Mesenchymal stem cell (in vitro differentiated cells and primary cell): ENCODE measurements at regions not wholly inside any gene's neighbourhood (a gene's known extent, or its start where the extent isn't known, plus 50 kb on each side); places are given as distances from the start of the nearest gene placed in this dataset.

Experiments
- DNase-seq: peaks from one replicate; pipeline ENCODE4 v3.0.0-alpha.2; 2013
- H2AFZ ChIP-seq: one replicate; pipeline ENCODE4 v1.6.1; 2013; ENCODE audit warnings: low read depth, mild to moderate bottlenecking, control low read depth, inconsistent platforms, low read length, moderate library complexity
- H2AK5ac ChIP-seq: 2 replicates; pipeline ENCODE4 v1.6.1; 2013; ENCODE audit warnings: low read length, moderate library complexity, mild to moderate bottlenecking, inconsistent platforms; ENCODE audit not compliant: severe bottlenecking
- H2BK120ac ChIP-seq: one replicate; pipeline ENCODE4 v1.6.1; 2013; ENCODE audit warnings: low read depth, mild to moderate bottlenecking, inconsistent platforms, low read length, moderate library complexity
- H2BK12ac ChIP-seq, 2 experiments: one replicate each; pipeline ENCODE4 v1.6.1; 2013; ENCODE audit warnings: inconsistent platforms in 2 of 2, low read length in 2 of 2, mild to moderate bottlenecking in 2 of 2, moderate library complexity in 2 of 2, control low read depth in 1 of 2
- H2BK15ac ChIP-seq: one replicate; pipeline ENCODE4 v1.6.1; 2013; ENCODE audit warnings: mild to moderate bottlenecking, low read depth, inconsistent platforms; ENCODE audit not compliant: poor library complexity, severe bottlenecking
- H2BK5ac ChIP-seq: 2 replicates; pipeline ENCODE4 v1.6.1; 2013; ENCODE audit warnings: low read depth, mild to moderate bottlenecking, low read length, control low read depth, inconsistent platforms; ENCODE audit not compliant: poor library complexity, severe bottlenecking
- H3K14ac ChIP-seq, 2 experiments: one replicate each; pipeline ENCODE4 v1.6.1; 2013; ENCODE audit warnings: inconsistent platforms in 2 of 2, low read length in 2 of 2, control low read depth in 1 of 2, mild to moderate bottlenecking in 1 of 2, moderate library complexity in 1 of 2
- H3K18ac ChIP-seq, 2 experiments: one replicate each; pipeline ENCODE4 v1.6.1; 2013; ENCODE audit warnings: inconsistent platforms in 2 of 2, low read length in 2 of 2, control low read depth in 1 of 2, low read depth in 1 of 2, mild to moderate bottlenecking in 1 of 2
- H3K23ac ChIP-seq, 2 experiments: one replicate each; pipeline ENCODE4 v1.6.1; 2013; ENCODE audit warnings: inconsistent platforms in 2 of 2, low read length in 2 of 2, mild to moderate bottlenecking in 2 of 2, moderate library complexity in 2 of 2, control low read depth in 1 of 2
- H3K27ac ChIP-seq: 2 replicates; pipeline ENCODE4 v1.5.1; 2013; ENCODE audit warnings: mild to moderate bottlenecking, moderate library complexity, low read length, control low read depth, inconsistent platforms; ENCODE audit not compliant: poor library complexity, severe bottlenecking
- H3K27me3 ChIP-seq, 2 experiments: 2 replicates each; pipeline versions ENCODE4 v1.6.1 to v1.7.0; 2013; ENCODE audit warnings: low read length in 2 of 2, mild to moderate bottlenecking in 2 of 2, moderate library complexity in 2 of 2, control low read depth in 1 of 2, inconsistent platforms in 1 of 2; ENCODE audit not compliant: control insufficient read depth in 1 of 2, insufficient read depth in 1 of 2
- H3K36me3 ChIP-seq, 2 experiments: 2 replicates each; pipeline versions ENCODE4 v1.6.1 to v1.7.0; 2013; ENCODE audit warnings: low read length in 2 of 2, control low read depth in 1 of 2, inconsistent platforms in 1 of 2, low read depth in 1 of 2, mild to moderate bottlenecking in 1 of 2; ENCODE audit not compliant: insufficient read depth in 2 of 2, control insufficient read depth in 1 of 2
- H3K4ac ChIP-seq, 2 experiments: one replicate each; pipeline ENCODE4 v1.6.1; 2013; ENCODE audit warnings: inconsistent platforms in 2 of 2, low read length in 2 of 2, mild to moderate bottlenecking in 2 of 2, moderate library complexity in 2 of 2, control low read depth in 1 of 2, low read depth in 1 of 2
- H3K4me1 ChIP-seq: 2 replicates; pipeline ENCODE4 v1.6.1; 2013; ENCODE audit warnings: low read depth, low read length, control low read depth; ENCODE audit not compliant: control insufficient read depth, insufficient read depth
- H3K4me2 ChIP-seq: 2 replicates; pipeline ENCODE4 v1.6.1; 2013; ENCODE audit warnings: low read length, mild to moderate bottlenecking, inconsistent platforms; ENCODE audit not compliant: poor library complexity, severe bottlenecking
- H3K4me3 ChIP-seq, 2 experiments: 2 replicates each; pipeline versions ENCODE4 v1.5.1 to v1.7.0; 2013; ENCODE audit warnings: low read length in 2 of 2, mild to moderate bottlenecking in 2 of 2, control low read depth in 1 of 2, low read depth in 1 of 2; ENCODE audit not compliant: insufficient read depth in 1 of 2
- H3K79me1 ChIP-seq: replicated peaks from 2 replicates; pipeline ENCODE4 v1.6.1; 2013; ENCODE audit warnings: mild to moderate bottlenecking, control low read depth, low read length, inconsistent platforms; ENCODE audit not compliant: poor library complexity, severe bottlenecking
- H3K9ac ChIP-seq: 2 replicates; pipeline ENCODE4 v1.7.0; 2013; ENCODE audit warnings: mild to moderate bottlenecking, low read length, moderate library complexity
- H3K9me3 ChIP-seq: 2 replicates; pipeline ENCODE4 v1.7.0; 2013; ENCODE audit warnings: mild to moderate bottlenecking, low read length; ENCODE audit not compliant: control insufficient read depth
- H4K8ac ChIP-seq: one replicate; pipeline ENCODE4 v1.6.1; 2013; ENCODE audit warnings: inconsistent platforms, mild to moderate bottlenecking, low read length, moderate library complexity
- H4K91ac ChIP-seq: one replicate; pipeline ENCODE4 v1.6.1; 2013; ENCODE audit warnings: mild to moderate bottlenecking, low read length, inconsistent platforms
- WGBS: methylation state at CpG from one replicate; pipeline ENCODE4 v1.1.7; 2013; ENCODE audit warnings: mixed read lengths; 5-methylcytosine and 5-hydroxymethylcytosine counted together

DNA sequence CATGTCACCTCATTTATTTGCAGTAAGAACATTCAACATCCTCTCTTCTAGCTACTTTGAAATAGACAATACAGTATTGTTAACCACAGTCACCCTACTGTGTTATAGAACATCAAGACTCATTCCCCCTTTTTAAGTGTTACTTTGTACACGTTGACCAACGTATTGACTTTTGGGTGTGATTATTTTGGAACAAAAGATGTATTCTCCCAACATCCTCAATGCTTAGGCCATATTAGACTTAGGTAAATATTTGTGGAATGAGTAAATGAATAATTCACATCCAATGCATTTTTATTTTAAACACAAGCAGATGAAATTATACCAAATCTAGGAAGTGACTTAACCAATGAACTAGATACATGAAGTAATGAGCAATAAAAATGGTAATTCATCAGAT, 296.6 kb downstream of the CHRM3 start:
- Histone ChIP-seq H3K4me2 (no peak overlapping the region), H3K4me1 (no peaks in the 10 kb centered on the region), H3K14ac (no peak overlapping the region), H2BK15ac (no peak overlapping the region), H3K9ac (no peak overlapping the region), H2BK12ac (no peak overlapping the region), H3K23ac (no peak overlapping the region), H3K9me3 (no peaks in the 10 kb centered on the region), H3K4ac (no peak overlapping the region), H3K18ac (no peak overlapping the region), H3K4me3 (no peak overlapping the region), H2BK120ac (no peak overlapping the region), H3K79me1 (no peaks in the 10 kb centered on the region), H2AK5ac (no peak overlapping the region), H2BK5ac (no peak overlapping the region), H3K36me3 (no peaks in the 10 kb centered on the region), H3K27ac (no peak overlapping the region), H4K91ac (no peak overlapping the region), H4K8ac (no peak overlapping the region), H2AFZ (no peak overlapping the region), H3K27me3 (no peaks in the 10 kb centered on the region)
- DNase-seq: no peak
- WGBS: no CpG with 5 or more reads among the region's 2 CpGs

DNA sequence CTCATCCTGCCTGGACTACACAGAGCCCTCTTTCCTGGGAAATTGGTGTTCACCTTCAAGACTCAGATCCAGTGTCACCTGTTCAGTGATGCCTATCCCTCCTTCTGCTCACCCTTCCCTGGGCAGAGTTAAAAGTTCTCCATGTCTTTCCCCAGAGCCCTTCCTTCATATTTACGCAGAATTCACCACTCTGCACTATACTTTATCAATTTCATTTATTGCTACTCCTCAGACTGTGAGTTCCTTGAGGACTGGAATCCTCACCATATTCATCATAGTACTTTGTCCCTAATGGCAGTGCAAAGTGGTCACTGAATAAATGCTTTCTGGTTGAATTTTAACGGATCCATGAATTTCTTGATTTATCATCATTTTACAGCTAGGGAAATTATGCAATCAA, 300.0 kb downstream of the CHRM3 start:
- H3K4ac ChIP-seq: no peak overlapping the region
- H2BK15ac ChIP-seq: no peak overlapping the region
- H3K36me3 ChIP-seq: no peaks in the 10 kb centered on the region
- H2BK5ac ChIP-seq: no peak overlapping the region
- no peak overlapping the region for H3K9ac ChIP-seq
- no peak overlapping the region for H2BK12ac ChIP-seq
- H2BK120ac ChIP-seq: no peak overlapping the region
- H2AFZ ChIP-seq: no peak overlapping the region
- no peak overlapping the region for H4K91ac ChIP-seq
- no peaks in the 10 kb centered on the region for H3K27me3 ChIP-seq
- no peak overlapping the region for H3K4me3 ChIP-seq
- DNase-seq: no peak
- H3K23ac ChIP-seq: no peak overlapping the region
- H2AK5ac ChIP-seq: no peak overlapping the region
- WGBS: 76% methylated on average over 2 of the region's 2 CpGs
- no peak overlapping the region for H3K4me2 ChIP-seq
- no peaks in the 10 kb centered on the region for H3K9me3 ChIP-seq
- no peak overlapping the region for H3K27ac ChIP-seq
- no peaks in the 10 kb centered on the region for H3K4me1 ChIP-seq
- no peak overlapping the region for H3K14ac ChIP-seq
- no peaks in the 10 kb centered on the region for H3K79me1 ChIP-seq
- no peak overlapping the region for H3K18ac ChIP-seq
- no peak overlapping the region for H4K8ac ChIP-seq

DNA sequence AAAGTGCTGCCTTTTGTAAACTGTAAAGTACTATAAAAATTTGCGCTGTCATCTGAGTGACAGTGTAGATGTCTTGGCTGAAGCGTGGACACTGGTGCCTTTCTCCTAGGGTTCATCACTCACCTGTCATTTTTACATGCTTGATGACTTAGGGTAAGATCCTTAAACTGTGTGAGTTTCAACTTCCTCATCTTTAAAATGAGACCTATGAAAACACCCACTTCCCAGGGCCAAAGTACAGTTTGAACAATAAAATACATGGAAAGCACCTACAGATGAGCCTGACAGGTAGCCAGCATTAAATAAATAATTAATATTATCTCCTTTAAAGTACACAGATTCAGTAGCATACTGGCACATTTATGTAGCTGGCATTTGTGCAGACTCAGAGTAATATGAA, 309.9 kb downstream of the CHRM3 start:
- H3K79me1 ChIP-seq: no peaks in the 10 kb centered on the region
- H3K9ac ChIP-seq: no peak overlapping the region
- no peak overlapping the region for H3K4me3 ChIP-seq
- no peak overlapping the region for H3K4ac ChIP-seq
- WGBS: 88% methylated on average over 2 of the region's 2 CpGs
- H2BK15ac ChIP-seq: no peak overlapping the region
- no peak overlapping the region for H3K27ac ChIP-seq
- H3K4me1 ChIP-seq: no peaks in the 10 kb centered on the region
- H3K14ac ChIP-seq: no peak overlapping the region
- DNase-seq: no peak
- no peak overlapping the region for H2BK5ac ChIP-seq
- H2AK5ac ChIP-seq: no peak overlapping the region
- H3K23ac ChIP-seq: no peak overlapping the region
- H4K8ac ChIP-seq: no peak overlapping the region
- H4K91ac ChIP-seq: no peak overlapping the region
- no peak overlapping the region for H2BK12ac ChIP-seq
- no peak overlapping the region for H3K18ac ChIP-seq
- H3K4me2 ChIP-seq: no peak overlapping the region
- no peaks in the 10 kb centered on the region for H3K9me3 ChIP-seq
- no peaks in the 10 kb centered on the region for H3K36me3 ChIP-seq
- H3K27me3 ChIP-seq: no peaks in the 10 kb centered on the region
- H2BK120ac ChIP-seq: no peak overlapping the region
- H2AFZ ChIP-seq: no peak overlapping the region

DNA sequence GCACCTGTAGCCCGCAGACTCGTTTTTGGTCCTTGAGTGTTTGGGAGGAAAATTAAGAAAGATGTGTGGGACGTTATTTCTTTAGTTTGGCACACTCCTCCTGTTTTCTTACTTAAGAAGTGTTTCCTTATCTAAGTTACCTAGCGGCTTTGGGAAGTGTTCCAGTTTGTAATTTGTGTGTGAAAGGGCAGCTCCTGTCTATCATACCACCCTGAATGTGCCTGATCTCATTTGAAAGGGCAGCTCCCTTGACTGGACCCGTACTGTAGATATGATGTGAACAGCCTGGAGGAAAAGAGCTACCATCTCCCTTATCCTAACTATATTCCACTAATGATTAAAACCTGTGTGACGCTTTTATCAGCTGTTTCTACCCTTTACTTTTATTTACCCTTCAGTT, 314.3 kb downstream of the CHRM3 start:
- no peak overlapping the region for H3K4me3 ChIP-seq
- no peak overlapping the region for H3K23ac ChIP-seq
- DNase-seq: no peak
- no peak overlapping the region for H4K8ac ChIP-seq
- no peak overlapping the region for H3K18ac ChIP-seq
- no peak overlapping the region for H3K27ac ChIP-seq
- H2BK12ac ChIP-seq: no peak overlapping the region
- no peak overlapping the region for H2AK5ac ChIP-seq
- no peak overlapping the region for H3K4me2 ChIP-seq
- H4K91ac ChIP-seq: no peak overlapping the region
- H2BK120ac ChIP-seq: no peak overlapping the region
- H3K36me3 ChIP-seq: no peaks in the 10 kb centered on the region
- no peaks in the 10 kb centered on the region for H3K27me3 ChIP-seq
- H2AFZ ChIP-seq: no peak overlapping the region
- H3K4me1 ChIP-seq: no peaks in the 10 kb centered on the region
- no peak overlapping the region for H3K9ac ChIP-seq
- H2BK15ac ChIP-seq: no peak overlapping the region
- no peaks in the 10 kb centered on the region for H3K79me1 ChIP-seq
- 78% methylated on average over 4 of the region's 6 CpGs for WGBS
- H3K4ac ChIP-seq: no peak overlapping the region
- H2BK5ac ChIP-seq: no peak overlapping the region
- no peaks in the 10 kb centered on the region for H3K9me3 ChIP-seq
- H3K14ac ChIP-seq: no peak overlapping the region
